ENCODE measurements at regions not wholly inside any gene's neighbourhood (a gene's known extent, or its start where the extent isn't known, plus 50 kb on each side); places are given as distances from the start of the nearest gene placed in this dataset.

DNA sequence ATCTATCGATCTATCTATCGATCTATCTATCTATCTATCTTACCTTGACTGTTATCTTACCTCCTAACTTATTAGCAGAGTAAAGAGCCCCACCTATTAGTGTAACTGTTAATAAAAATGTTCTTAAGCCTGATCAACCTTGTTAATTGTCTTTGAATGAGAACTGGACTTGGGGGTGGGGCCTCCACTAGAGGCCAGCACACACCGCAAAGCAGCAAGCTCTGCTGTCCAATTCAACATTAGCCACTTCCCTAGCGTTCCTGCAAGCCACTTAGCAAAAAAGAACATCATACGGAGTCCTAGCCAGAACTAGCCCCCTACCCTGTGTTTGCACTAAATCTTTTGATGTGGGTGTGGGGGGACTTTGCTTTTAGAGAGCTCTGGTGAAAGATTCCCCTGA lies 515.8 kb downstream of the KDM4C start:
- no peak for TF ChIP-seq POLR2A (IDR thresholded peaks at IDR 0.05; ENCODE audit: low read length)
- no peak for TF ChIP-seq GATA1 (IDR thresholded peaks at IDR 0.05; ENCODE audit: low read depth, low read length)
- peak in 1 of 2 experiments; percentile 15 for DNase-seq

DNA sequence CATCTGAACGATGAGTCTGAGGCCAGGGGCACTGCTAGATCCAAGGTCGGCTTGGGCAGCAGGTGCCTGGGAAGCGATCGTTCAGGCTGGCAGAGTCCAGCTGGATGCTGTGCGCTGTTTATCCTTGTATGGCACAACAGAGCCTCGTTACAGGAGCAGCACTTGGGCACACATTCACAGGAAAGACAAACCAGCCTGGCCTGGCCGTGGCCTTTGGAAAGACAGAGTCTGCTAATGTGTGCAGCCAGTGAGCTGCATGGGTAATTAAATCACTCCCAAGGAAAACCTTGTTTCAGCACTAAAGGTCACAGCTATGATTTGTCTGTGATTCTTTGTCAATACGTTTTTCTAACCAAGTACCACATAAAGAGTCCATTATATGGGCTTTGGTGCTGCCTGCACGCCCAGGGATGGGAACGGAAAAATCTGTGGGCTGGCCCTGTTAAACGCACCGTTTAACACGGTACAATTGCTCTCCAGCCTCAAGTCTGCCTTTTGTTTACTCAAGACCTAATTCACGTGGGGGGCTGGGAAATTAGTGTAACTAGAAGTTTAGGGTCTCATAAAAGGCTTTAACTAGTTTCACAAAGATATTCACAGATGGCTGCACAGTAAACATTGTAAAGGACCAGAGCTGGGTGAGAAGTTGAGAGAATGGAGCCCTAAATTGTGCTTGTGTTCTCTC lies 509.3 kb downstream of the KDM4C start:
- TF ChIP-seq POLR2A (IDR thresholded peaks at IDR 0.05; ENCODE audit: low read length): no peak
- no peak for TF ChIP-seq GATA1 (IDR thresholded peaks at IDR 0.05; ENCODE audit: low read depth, low read length)
- DNase-seq: no peak

DNA sequence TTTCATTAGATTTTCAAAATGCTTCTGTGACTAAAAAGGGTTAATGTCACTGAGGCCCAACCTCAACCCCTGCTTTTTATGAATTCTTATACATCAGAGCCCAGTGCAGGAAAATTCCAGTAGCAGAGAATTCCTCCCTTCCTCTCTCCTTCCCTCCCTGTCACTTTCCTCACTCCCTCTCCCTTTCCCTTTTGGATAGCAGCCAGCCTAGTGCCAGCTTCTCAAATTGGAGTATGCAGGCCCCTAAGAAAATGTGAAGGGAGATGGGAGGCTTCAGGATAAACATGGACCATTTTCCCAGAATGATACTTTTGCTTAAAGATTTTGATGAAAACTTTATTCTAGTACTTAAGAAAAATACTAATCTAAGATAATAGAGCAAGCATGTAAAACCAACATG lies 507.4 kb downstream of the KDM4C start:
- no peak for TF ChIP-seq GATA1 (IDR thresholded peaks at IDR 0.05; ENCODE audit: low read depth, low read length)
- no peak for TF ChIP-seq POLR2A (IDR thresholded peaks at IDR 0.05; ENCODE audit: low read length)
- no peak for DNase-seq

DNA sequence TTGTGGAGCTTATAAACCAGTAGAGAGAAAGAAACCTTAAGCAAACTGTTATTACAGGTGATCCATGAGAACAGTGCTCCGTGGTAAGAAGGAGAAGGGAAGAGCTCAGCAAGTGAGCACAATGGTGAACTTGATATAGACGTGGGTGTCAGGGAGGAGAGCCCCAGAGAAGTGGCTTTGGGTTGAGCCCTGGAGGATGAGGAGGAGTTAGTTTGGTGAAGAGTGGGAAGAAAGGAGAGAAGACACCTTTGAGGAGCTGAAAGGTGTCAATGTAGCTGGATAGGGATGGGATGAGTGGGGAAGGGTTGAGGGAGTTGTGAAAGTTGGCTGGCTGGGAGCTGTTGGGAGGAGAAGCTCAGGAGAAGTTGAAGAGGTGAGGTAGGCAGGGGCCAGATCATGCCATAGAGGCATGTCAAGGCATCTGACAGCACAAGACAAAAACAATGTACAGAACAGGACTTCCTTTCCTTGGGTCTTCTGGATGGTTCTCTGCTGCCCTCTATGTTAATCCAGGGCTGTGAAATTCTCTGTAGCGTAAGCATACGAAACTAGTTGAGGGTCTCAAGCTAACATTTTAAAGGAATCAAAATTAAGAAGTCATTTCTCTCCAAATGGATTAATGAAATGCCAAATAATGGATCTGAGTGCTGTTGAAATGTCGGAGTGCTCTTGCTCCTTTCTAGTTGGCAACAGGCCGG lies 501.9 kb downstream of the KDM4C start:
- TF ChIP-seq GATA1 (IDR thresholded peaks at IDR 0.05; ENCODE audit: low read depth, low read length): no peak
- TF ChIP-seq POLR2A (IDR thresholded peaks at IDR 0.05; ENCODE audit: low read length): no peak
- peak in 1 of 2 experiments; percentile 2 for DNase-seq

DNA sequence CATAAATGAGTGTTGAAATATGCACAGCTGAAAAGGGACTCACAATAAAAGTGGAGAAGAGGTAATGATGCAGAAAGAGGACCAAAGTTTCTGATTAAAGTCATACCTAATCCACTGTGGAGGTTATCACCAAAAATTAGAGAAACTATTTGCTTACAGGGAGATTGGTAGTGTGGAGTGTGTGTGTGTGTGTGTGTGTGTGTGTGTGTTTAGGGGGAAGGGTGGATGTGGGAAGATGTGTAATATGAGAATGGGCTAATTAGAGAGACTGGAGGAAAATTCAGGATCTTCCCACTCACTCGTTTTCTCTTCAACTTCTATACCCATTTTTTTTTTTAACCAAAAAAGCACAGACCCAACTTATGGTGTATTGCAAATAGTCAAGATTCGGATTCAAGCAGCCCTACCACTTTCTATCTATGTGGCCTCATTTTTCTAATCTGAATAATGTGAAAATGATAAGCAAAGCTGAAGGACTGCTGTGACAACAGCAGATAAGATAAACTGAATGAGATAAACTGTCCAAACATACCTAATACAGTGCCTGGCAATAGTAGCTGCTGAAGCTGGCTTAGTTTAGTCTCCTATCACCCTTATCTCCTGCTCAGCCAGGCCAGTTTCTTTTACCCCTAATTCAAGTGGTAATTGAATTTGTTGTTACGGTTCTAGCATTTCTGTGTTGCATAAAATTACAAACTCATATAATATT lies 501.1 kb downstream of the KDM4C start:
- DNase-seq: peak in 1 of 2 experiments; percentile 48
- TF ChIP-seq GATA1 (IDR thresholded peaks at IDR 0.05; ENCODE audit: low read depth, low read length) (no peak), POLR2A (IDR thresholded peaks at IDR 0.05; ENCODE audit: low read length) (no peak)

DNA sequence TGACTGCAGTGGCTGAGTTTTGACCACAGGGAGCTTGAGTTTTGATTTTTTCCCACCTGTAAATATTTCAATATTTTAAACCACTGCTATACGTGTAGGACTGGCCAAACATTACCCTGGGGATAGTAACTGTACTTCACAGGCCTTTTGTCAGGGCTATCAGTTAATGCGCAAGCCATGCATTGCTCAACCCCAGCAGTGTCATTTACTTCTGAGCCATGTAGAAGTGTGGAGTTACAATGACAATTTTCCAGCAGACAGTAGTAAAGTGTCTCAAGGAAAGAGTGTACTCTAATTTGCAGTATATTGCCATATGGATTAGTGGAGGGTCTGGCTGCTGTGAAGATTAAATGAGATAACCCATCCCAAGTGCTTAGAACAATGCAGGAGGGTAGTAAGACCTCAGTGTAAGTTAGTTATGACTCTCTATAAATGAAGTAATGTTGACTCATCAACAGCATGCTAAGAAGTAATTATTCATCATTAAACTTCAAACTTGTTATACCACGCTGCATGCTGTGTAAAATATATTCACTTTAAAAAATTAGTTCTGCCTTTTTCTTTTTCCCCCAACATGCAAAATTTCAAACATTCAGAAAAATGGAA lies 489.2 kb downstream of the KDM4C start:
- TF ChIP-seq GATA1 (IDR thresholded peaks at IDR 0.05; ENCODE audit: low read depth, low read length) (no peak), POLR2A (IDR thresholded peaks at IDR 0.05; ENCODE audit: low read length) (no peak)
- no peak for DNase-seq

DNA sequence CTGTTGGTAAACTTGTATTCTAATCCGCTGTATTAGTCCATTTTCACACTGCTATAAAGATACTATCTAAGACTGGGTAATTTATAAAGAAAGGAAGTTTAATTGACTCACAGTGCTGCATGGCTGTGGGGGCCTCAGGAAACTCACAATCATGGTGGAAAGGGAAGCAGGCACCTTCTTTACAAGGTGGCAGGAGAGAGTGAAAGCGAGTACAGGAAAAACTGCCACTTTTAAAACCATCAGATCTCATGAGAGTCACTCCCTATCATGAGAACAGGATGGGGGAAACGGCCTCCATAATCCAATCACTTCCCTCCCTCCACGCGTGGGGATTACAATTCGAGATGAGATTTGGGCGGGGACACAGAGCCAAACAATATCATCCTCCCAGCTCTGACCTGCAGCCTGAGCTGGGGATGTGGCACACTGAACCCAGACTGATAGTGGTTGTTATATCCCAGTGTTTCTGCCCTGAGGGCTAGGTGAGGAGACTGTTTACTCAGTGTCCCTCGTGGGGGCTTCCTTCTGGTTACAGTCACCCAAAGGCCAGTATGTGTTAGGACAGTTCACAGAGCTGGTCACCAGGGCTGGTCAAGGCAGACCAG lies 488.3 kb downstream of the KDM4C start:
- TF ChIP-seq GATA1 (IDR thresholded peaks at IDR 0.05; ENCODE audit: low read depth, low read length): no peak
- TF ChIP-seq POLR2A (IDR thresholded peaks at IDR 0.05; ENCODE audit: low read length): no peak
- DNase-seq: no peak

DNA sequence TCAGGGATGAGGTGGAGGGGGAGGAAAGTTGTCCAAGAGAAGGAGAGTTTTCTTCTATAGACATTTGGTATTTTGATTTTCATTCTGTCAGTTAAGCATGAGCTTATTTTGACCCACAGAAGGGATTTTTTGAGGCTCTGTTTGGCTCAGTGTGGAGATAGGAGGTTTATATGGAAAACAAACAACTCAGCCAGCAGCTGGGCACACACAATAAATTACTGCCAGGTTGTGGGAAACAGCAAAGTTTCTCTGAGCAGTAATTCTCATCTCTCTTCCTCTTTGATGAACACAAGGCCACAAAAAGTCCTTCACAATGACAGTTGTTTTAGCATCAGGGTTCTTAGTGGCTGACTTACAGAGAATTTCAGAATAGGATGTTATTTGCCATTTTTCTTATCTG lies 486.1 kb downstream of the KDM4C start:
- no peak for DNase-seq
- TF ChIP-seq POLR2A (IDR thresholded peaks at IDR 0.05; ENCODE audit: low read length) (no peak), GATA1 (IDR thresholded peaks at IDR 0.05; ENCODE audit: low read depth, low read length) (no peak)

DNA sequence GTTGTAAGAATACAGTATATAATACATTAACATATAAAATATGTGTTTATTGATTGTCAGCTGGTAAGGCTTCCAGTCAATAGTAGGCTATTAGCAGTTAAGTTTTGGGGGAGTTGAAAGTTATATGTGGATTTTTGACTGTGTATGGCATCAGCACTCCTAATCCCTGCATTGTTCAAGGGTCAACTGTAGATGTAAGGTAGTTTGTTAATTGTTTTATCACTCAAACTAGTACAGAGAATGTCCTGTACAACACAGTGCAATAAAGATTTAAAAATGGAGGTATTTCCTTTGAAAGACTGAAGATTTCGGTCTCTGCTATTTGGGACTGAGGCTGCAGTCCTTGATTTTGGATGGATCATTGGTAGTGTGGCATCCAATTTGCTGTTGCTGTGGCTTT lies 484.4 kb downstream of the KDM4C start:
- TF ChIP-seq GATA1 (IDR thresholded peaks at IDR 0.05; ENCODE audit: low read depth, low read length) (no peak), POLR2A (IDR thresholded peaks at IDR 0.05; ENCODE audit: low read length) (no peak)
- no peak for DNase-seq

DNA sequence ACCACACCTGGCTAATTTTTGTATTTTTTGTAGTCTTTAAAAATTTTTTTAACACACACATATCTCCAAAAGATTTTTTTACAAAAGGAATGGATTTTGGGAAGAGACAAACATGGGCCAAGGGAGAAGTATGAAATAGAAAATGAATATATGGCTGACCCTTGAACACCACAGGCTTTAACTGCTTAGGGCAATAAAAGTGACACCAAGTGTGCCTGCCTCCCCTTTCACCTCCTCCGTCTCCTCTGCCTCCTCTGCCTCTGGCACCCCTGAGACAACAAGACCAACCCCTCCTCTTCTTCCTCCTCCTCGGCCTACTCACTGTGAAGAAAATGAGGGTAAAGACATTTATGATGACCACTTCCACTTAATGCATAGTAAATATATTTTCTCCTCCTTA lies 483.9 kb downstream of the KDM4C start:
- DNase-seq: no peak
- TF ChIP-seq GATA1 (IDR thresholded peaks at IDR 0.05; ENCODE audit: low read depth, low read length) (no peak), POLR2A (IDR thresholded peaks at IDR 0.05; ENCODE audit: low read length) (no peak)

DNA sequence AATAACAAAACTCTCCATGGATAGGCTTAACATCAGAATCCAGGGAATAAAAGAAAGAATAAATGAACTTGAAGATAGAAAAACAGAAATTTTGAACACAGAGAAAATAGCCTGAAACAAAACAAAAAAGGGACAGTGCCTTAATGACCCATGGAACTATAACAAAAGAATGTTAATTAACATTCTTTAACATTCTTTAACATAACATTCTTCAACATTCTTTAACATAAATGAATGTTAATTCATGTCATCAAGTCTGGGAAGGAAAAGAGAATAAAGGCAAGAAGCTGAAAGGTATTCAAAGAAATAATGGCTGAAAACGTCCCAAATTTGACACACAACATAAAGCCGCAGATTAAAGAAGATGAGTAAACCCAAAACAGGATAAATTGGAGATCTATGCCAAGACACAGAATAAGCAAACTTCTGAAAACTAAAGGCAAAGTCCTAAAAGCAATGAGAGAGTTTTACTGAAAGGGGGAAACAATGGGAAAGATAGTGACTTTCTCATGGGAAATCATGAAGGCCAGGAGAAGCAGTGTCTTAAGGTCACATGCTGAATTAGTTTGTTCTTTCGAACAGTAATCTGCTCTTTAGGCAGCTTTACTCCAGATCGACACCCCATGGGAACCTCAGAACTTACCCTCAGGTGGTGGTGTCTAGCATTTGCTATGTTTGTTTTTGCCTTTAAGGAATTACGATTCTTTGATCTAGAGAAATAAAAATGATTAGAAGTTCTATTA lies 483.0 kb downstream of the KDM4C start:
- DNase-seq: no peak
- no peak for TF ChIP-seq POLR2A (IDR thresholded peaks at IDR 0.05; ENCODE audit: low read length)
- no peak for TF ChIP-seq GATA1 (IDR thresholded peaks at IDR 0.05; ENCODE audit: low read depth, low read length)

DNA sequence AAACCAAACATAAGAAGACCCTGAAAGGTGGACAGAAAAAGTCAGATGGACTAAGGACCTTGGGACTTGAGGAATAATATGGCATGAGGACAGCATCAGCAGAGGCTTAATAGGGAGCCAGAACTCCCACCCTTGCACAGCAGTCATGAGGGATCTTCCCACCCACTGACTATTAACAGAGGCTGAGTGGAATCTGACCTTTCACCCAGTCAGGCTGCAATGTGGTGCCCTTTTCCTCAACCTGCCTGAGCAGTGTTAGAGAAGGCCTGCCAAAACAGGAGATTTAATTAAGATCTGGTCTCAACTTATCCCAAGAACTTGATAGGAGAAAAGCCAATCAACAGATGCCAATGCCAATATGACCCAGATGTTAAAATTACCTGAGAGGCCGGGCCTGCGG lies 481.9 kb downstream of the KDM4C start:
- no peak for DNase-seq

DNA sequence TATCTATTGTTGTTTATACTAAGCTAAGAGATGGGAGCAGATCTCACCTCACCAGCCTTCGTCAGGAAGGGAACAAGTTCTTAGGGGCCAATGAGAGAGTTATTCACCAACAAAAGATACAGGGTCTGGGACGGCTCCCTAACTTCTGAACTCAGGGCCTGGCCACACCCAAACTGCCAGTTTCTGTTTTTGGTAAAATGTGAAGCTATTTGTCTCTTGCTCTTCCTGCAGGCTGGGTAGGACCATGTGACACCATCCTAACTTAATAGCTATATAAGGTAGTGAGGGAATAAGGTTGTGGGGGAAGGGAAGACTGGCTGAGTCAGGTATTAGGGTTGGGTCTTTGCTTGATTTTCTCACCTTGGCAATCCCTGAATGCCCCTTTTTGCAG lies 480.5 kb downstream of the KDM4C start:
- no peak for DNase-seq
- TF ChIP-seq GATA1 (IDR thresholded peaks at IDR 0.05; ENCODE audit: low read depth, low read length) (no peak), POLR2A (IDR thresholded peaks at IDR 0.05; ENCODE audit: low read length) (no peak)

More for the DNA sequence above, 481.9 kb downstream of the KDM4C start:
- TF ChIP-seq GATA1 (IDR thresholded peaks at IDR 0.05; ENCODE audit: low read depth, low read length) (no peak), POLR2A (IDR thresholded peaks at IDR 0.05; ENCODE audit: low read length) (no peak)
